HCT116 (cell line): ENCODE measurements at regions not wholly inside any gene's neighbourhood (a gene's known extent, or its start where the extent isn't known, plus 50 kb on each side); places are given as distances from the start of the nearest gene placed in this dataset.
A peak's percentile ranks its signal among the peaks of the same experiment; 100 is the strongest.
"Not testable (repeated sequence)": the region's sequence is repeated elsewhere in the genome, so short reads cannot be mapped to it uniquely, and the experiment has no call there.

Experiments
- ATAC-seq: fragments of 200-7000 bp; cut with Tn5 transposase; 2 replicates; pipeline ENCODE4 v1.9.1; 2020; ENCODE audit warnings: mild to moderate bottlenecking, moderate library complexity
- BruUV-seq: library from RNA; stranded (reverse); fragments of 400-500 nt; replicated peaks from 2 replicates; lab custom pipeline; 2021; lab: Mats Ljungman, UMichigan
- CTCF ChIA-PET: fragments of 300-600 bp; sonication (Branson Sonifier 250); formaldehyde crosslinking; loops from one replicate; lab custom pipeline; 2021; ENCODE audit warnings: antibody characterized with exemption; lab: Charles Lee
- POLR2A ChIA-PET: fragments of 300-600, 350-600 bp; sonication (Branson Sonifier 250); formaldehyde crosslinking; loops from one replicate; lab custom pipeline; 2021; ENCODE audit warnings: antibody characterized with exemption; lab: Charles Lee
- RAD21 ChIA-PET, 2 experiments: fragments of 300-600 bp; sonication (Branson Sonifier 250); formaldehyde crosslinking; loops; one replicate each; lab custom pipeline; 2023; ENCODE audit warnings: low total read pairs in 2 of 2; ENCODE audit not compliant: uncharacterized antibody in 2 of 2, unreplicated experiment in 2 of 2, low non-redundant PET in 1 of 2; lab: Charles Lee
- DNase-seq: peaks from one replicate; pipeline ENCODE4 v3.0.0-alpha.2; 2010; ENCODE audit warnings: low read depth, low spot score
- H2AFZ ChIP-seq: fragments of 200-600 bp; shearing (Covaris generic), sonication (generic); 2 replicates; pipeline ENCODE4 v1.6.1; 2017; ENCODE audit warnings: low read depth, mixed run types, mixed read lengths, antibody characterized with exemption, low read length; ENCODE audit not compliant: poor library complexity, severe bottlenecking
- H3K27ac ChIP-seq: 2 replicates; pipeline ENCODE4 v1.5.1; 2012; ENCODE audit warnings: low read depth, low read length
- H3K27me3 ChIP-seq: fragments of 200-600 bp; sonication (generic); 2 replicates; pipeline ENCODE4 v1.6.1; 2016; ENCODE audit warnings: mixed run types, low read length, mixed read lengths; ENCODE audit not compliant: insufficient read depth
- H3K36me3 ChIP-seq, 2 experiments: fragments of 200-500 bp in 1 of 2; fragments of 200-600 bp in 1 of 2; sonication (Bioruptor generic) in 1 of 2; sonication (generic) in 1 of 2; 2 replicates each; pipeline versions ENCODE4 v1.5.1 to v1.6.1; 2014 to 2016; ENCODE audit warnings: low read length in 2 of 2, inconsistent platforms in 1 of 2, mixed read lengths in 1 of 2, mixed run types in 1 of 2; ENCODE audit not compliant: insufficient read depth in 2 of 2, control insufficient read depth in 1 of 2
- H3K4me1 ChIP-seq, 2 experiments: fragments of 200-600 bp in 1 of 2; sonication (generic) in 1 of 2; 2 replicates each; pipeline versions ENCODE4 v1.5.1 to v1.6.1; 2012 to 2017; ENCODE audit warnings: low read length in 2 of 2, inconsistent platforms in 1 of 2, mild to moderate bottlenecking in 1 of 2, mixed read lengths in 1 of 2, mixed run types in 1 of 2, moderate library complexity in 1 of 2; ENCODE audit not compliant: insufficient read depth in 2 of 2, control insufficient read depth in 1 of 2
- H3K4me2 ChIP-seq: fragments of 200-600 bp; sonication (generic); 2 replicates; pipeline ENCODE4 v1.6.1; 2017; ENCODE audit warnings: mixed run types, low read length, mixed read lengths
- H3K4me3 ChIP-seq, 2 experiments: fragments of 200-600 bp in 1 of 2; sonication (generic) in 1 of 2; replicated peaks in 1 of 2; 2 replicates each; pipeline ENCODE4 v1.5.1; 2011 to 2016; ENCODE audit warnings: low read length in 2 of 2, control low read depth in 1 of 2, low read depth in 1 of 2, mild to moderate bottlenecking in 1 of 2, mixed read lengths in 1 of 2, mixed run types in 1 of 2
- H3K79me2 ChIP-seq: fragments of 200-600 bp; sonication (generic); 2 replicates; pipeline ENCODE4 v1.6.1; 2017; ENCODE audit warnings: mild to moderate bottlenecking, mixed run types, low read length, moderate library complexity, mixed read lengths; ENCODE audit not compliant: insufficient read depth
- H3K9ac ChIP-seq: fragments of 200-600 bp; sonication (generic); 2 replicates; pipeline ENCODE4 v1.6.1; 2016; ENCODE audit warnings: low read length, mixed read lengths
- H3K9me2 ChIP-seq: fragments of 200-600 bp; sonication (generic), shearing (Covaris generic); 2 replicates; pipeline ENCODE4 v1.6.1; 2017; ENCODE audit warnings: mixed run types, mild to moderate bottlenecking, moderate library complexity; ENCODE audit not compliant: insufficient read depth
- H3K9me3 ChIP-seq, 2 experiments: fragments of 200-500 bp in 1 of 2; fragments of 200-600 bp in 1 of 2; sonication (Bioruptor generic) in 1 of 2; sonication (generic) in 1 of 2; 2 replicates each; pipeline ENCODE4 v1.6.1; 2014 to 2017; ENCODE audit warnings: low read length in 2 of 2, mixed read lengths in 2 of 2, inconsistent platforms in 1 of 2, low read depth in 1 of 2, mild to moderate bottlenecking in 1 of 2, mixed run types in 1 of 2, moderate library complexity in 1 of 2; ENCODE audit not compliant: control insufficient read depth in 1 of 2, insufficient read depth in 1 of 2
- H4K20me1 ChIP-seq: fragments of 200-600 bp; sonication (generic), shearing (Covaris generic); 2 replicates; pipeline ENCODE4 v1.6.1; 2017; ENCODE audit warnings: mixed run types, mild to moderate bottlenecking, moderate library complexity; ENCODE audit not compliant: insufficient read depth
- CBX3 ChIP-seq: IDR thresholded peaks from 2 replicates; pipeline ENCODE4 v1.6.1; 2012; ENCODE audit warnings: low read depth
- EGR1 ChIP-seq: IDR thresholded peaks from 2 replicates; pipeline ENCODE4 v1.6.1; 2012; ENCODE audit warnings: low read depth
- POLR2AphosphoS5 ChIP-seq: IDR thresholded peaks from 2 replicates; pipeline ENCODE4 v1.6.1; 2011; ENCODE audit warnings: mild to moderate bottlenecking, low read depth, low read length, moderate library complexity
- SIN3A ChIP-seq: IDR thresholded peaks from 2 replicates; pipeline ENCODE4 v1.6.1; 2012; ENCODE audit warnings: low read depth
- SP1 ChIP-seq: IDR thresholded peaks from 2 replicates; pipeline ENCODE4 v1.6.1; 2012; ENCODE audit warnings: low read depth
- YY1 ChIP-seq: IDR thresholded peaks from 2 replicates; pipeline ENCODE4 v1.6.1; 2011; ENCODE audit warnings: low read length, low read depth, moderate library complexity, mild to moderate bottlenecking; ENCODE audit not compliant: insufficient replicate concordance; ENCODE audit errors: extremely low read depth
- ZFX ChIP-seq: fragments of 450-650 bp; IDR thresholded peaks from 2 replicates; pipeline ENCODE4 v1.6.1; 2017
- intact Hi-C: fragments of 100-400 bp; cut with micrococcal nuclease; formaldehyde crosslinking; loops from 2 replicates; pipeline ENCODE4 v1.10.0; 2022
- TF ChIP-seq, protein P1 (sequence below): IDR thresholded peaks from 2 replicates; pipeline ENCODE4 v1.6.1; 2012

- peaks cover 15 to 24% of the 10 kb centered on the region in 2 experiments for H3K4me1 ChIP-seq
- not testable (repeated sequence) for BruUV-seq
These were observed 79.8 kb upstream of the METTL9 start for GRCh38 chr16:21519361-21520133.

DNA sequence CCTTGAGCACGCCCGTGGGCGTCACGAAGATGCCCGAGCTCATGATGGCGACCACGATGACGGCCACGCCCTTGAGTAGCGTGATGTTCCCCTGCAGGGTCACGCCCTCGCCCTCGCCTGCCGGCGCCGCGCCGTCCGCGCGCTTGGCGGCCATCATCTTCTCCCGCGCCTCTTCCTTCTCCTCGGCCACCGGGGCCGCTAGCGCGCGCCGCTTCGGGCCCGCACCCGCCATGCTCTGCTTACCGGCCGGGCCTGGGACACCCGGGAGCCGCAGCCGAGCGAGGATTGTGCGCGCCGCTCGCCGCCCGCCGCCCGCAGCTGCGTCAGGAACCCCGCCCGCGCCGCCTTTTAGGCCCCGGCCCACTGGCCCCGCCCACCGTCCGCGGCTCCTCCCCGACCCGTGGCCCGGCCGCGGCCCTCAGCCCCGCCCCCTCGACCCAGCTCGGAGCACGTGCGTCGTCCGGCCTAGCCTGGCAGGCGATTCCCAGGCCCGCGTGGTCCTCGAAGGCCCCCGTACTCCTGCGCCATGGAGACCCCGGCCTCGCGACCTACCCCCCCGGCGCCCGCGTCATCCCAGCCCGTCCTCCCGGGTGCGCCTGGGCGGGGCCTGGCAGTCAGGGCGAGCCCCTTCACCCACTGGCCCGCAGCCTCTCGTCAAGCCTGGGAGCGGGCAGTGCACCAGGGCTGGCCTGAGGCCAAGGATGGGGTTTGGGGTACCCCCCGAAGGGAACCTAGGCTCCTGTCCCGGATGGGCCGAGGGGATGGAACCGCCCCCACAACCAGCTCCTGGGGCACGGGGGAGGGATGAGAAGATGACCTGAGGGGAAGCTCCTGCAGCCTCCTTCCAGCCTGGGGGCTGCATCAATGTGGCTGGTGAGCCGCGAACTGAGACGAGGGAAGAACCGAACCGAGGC lies 79.0 kb upstream of the METTL9 start:
- Histone ChIP-seq H3K27ac (peak overlapping the region; percentile 90), H3K4me2 (peak overlapping the region; percentile 81)

More at GRCh38 chr16:21519361-21520133, 79.8 kb upstream of the METTL9 start:
- ATAC-seq, CTCF ChIA-PET, intact Hi-C loops, H3K9me2 ChIP-seq, H4K20me1 ChIP-seq, DNase-seq, RAD21 ChIA-PET, H3K36me3 ChIP-seq, H2AFZ ChIP-seq, H3K27me3 ChIP-seq, H3K9me3 ChIP-seq, POLR2A ChIA-PET: not testable (repeated sequence)
- TF ChIP-seq, protein P1, sequence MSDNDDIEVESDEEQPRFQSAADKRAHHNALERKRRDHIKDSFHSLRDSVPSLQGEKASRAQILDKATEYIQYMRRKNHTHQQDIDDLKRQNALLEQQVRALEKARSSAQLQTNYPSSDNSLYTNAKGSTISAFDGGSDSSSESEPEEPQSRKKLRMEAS: peak; percentile 72
- Histone ChIP-seq H3K4me3 (peak overlapping the region; percentile 61 to 68), H3K4me2 (peak overlapping the region; percentile 81), H3K79me2 (peaks cover 46% of the 10 kb centered on the region), H3K27ac (peak overlapping the region; percentile 90), H3K9ac (peak overlapping the region; percentile 83)

DNA sequence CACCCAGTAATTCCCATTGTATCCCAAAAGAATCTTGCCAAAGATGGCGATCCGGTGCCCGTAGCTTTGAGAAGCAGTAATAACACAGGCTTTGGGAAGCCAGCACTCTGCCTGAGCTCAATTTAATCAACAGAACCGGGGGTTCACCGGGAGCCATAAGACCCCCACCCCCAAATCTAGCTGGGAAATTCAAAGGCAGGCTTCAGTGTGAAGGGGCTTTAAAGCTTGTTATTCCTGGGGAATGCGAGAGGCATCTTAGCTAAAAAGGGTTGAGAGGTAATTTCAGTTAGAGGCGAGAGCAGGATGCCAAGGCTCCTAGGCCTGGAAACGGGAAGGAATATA lies 78.4 kb upstream of the METTL9 start:
- H3K9me3 ChIP-seq, ATAC-seq, intact Hi-C loops, H3K36me3 ChIP-seq, H3K9me2 ChIP-seq, DNase-seq, H3K27me3 ChIP-seq, POLR2A ChIA-PET, RAD21 ChIA-PET, H2AFZ ChIP-seq, CTCF ChIA-PET, H4K20me1 ChIP-seq: not testable (repeated sequence)
- H3K79me2 ChIP-seq: peaks cover 32% of the 10 kb centered on the region
- H3K4me2 ChIP-seq: peak overlapping the region; percentile 81
- H3K9ac ChIP-seq: peak overlapping the region; percentile 83
- TSS peak; percentile 85 for BruUV-seq
- peaks cover 15 to 24% of the 10 kb centered on the region in 2 experiments for H3K4me1 ChIP-seq
- H3K4me3 ChIP-seq: peak overlapping the region in 1 of 2 experiments; percentile 47; a peak in 1 of 4 replicates
- H3K27ac ChIP-seq: peak overlapping the region; percentile 90

More for the DNA sequence above, 79.0 kb upstream of the METTL9 start:
- H3K36me3 ChIP-seq, CTCF ChIA-PET, H2AFZ ChIP-seq, intact Hi-C loops, H3K9me2 ChIP-seq, BruUV-seq, H4K20me1 ChIP-seq, H3K9me3 ChIP-seq, RAD21 ChIA-PET, H3K27me3 ChIP-seq: not testable (repeated sequence)
- DNase-seq (peak; percentile 85), ATAC-seq (peak; percentile 75)
- H3K4me3 ChIP-seq: peak overlapping the region; percentile 54 to 61
- peak overlapping the region; percentile 83 for H3K9ac ChIP-seq
- H3K4me1 ChIP-seq: peaks cover 15 to 24% of the 10 kb centered on the region in 2 experiments
- peak; percentile 17; the same call in 1 of the 2 replicates for TF ChIP-seq EGR1
- peak; percentile 55; the same call in 1 of the 2 replicates for TF ChIP-seq SIN3A
- peak; percentile 32 for TF ChIP-seq YY1
- TF ChIP-seq, protein P1: peak; percentile 97
- peak; percentile 67; the same call in 1 of the 2 replicates for TF ChIP-seq SP1
- peak; percentile 69 for TF ChIP-seq ZFX
- TF ChIP-seq POLR2AphosphoS5: peak; percentile 89
- peak; percentile 87 for TF ChIP-seq CBX3
- POLR2A ChIA-PET: interaction anchor here (0.8 kb wide), 1 partner anchor 10 kb away, joined by 4 read pairs; no protein-coding TSS in a partner anchor
- H3K79me2 ChIP-seq: peaks cover 38% of the 10 kb centered on the region
